T-helper 17 cell (primary cell): ENCODE measurements at regions not wholly inside any gene's neighbourhood (a gene's known extent, or its start where the extent isn't known, plus 50 kb on each side); places are given as distances from the start of the nearest gene placed in this dataset.

Experiments
- ATAC-seq: fragments of 150-1000 bp; cut with Tn5 transposase; 2 replicates; pipeline ENCODE4 v1.10.0; 2021; ENCODE audit warnings: mild to moderate bottlenecking, moderate library complexity
- DNase-seq, 3 donors: peaks; one replicate each; pipeline versions ENCODE4 v3.0.0 to v3.0.0-alpha.2; 2020 to 2021
- H3K9me3 ChIP-seq: one replicate; pipeline ENCODE4 v1.7.0; 2013; ENCODE audit warnings: low read length, mild to moderate bottlenecking; ENCODE audit not compliant: control insufficient read depth, poor library complexity, severe bottlenecking
- H3K27ac Mint-ChIP-seq: one replicate; pipeline ENCODE4 v1.8.0; 2022; ENCODE audit warnings: mild to moderate bottlenecking, moderate library complexity, mixed read lengths
- H3K27me3 Mint-ChIP-seq: one replicate; pipeline ENCODE4 v1.8.0; 2022; ENCODE audit warnings: mixed read lengths
- H3K36me3 Mint-ChIP-seq: one replicate; pipeline ENCODE4 v1.8.0; 2022; ENCODE audit warnings: low read depth, mixed read lengths
- H3K4me1 Mint-ChIP-seq: one replicate; pipeline ENCODE4 v1.8.0; 2022; ENCODE audit warnings: mild to moderate bottlenecking, mixed read lengths
- H3K4me3 Mint-ChIP-seq: one replicate; pipeline ENCODE4 v1.8.0; 2022; ENCODE audit warnings: mild to moderate bottlenecking, moderate library complexity, mixed read lengths

GRCh38 chr15:29535952-29536351, 266.3 kb upstream of the NSMCE3 start:
- Mint-ChIP-seq H3K36me3 (no peaks in the 10 kb centered on the region), H3K4me3 (no peak overlapping the region), H3K4me1 (no peaks in the 10 kb centered on the region), H3K27me3 (no peaks in the 10 kb centered on the region), H3K27ac (no peak overlapping the region)
- H3K9me3 ChIP-seq: no peaks in the 10 kb centered on the region
- DNase-seq (no peak), ATAC-seq (no peak)

- H3K36me3 Mint-ChIP-seq: no peaks in the 10 kb centered on the region
- H3K27me3 Mint-ChIP-seq: no peaks in the 10 kb centered on the region
- no peak for ATAC-seq
- H3K4me1 Mint-ChIP-seq: no peaks in the 10 kb centered on the region
- H3K27ac Mint-ChIP-seq: no peak overlapping the region
- no peaks in the 10 kb centered on the region for H3K9me3 ChIP-seq
- no peak overlapping the region for H3K4me3 Mint-ChIP-seq
- no peak for DNase-seq
Measured at GRCh38 chr15:29534378-29534777, 264.8 kb upstream of the NSMCE3 start.

GRCh38 chr15:29533647-29534046, 264.0 kb upstream of the NSMCE3 start:
- Mint-ChIP-seq H3K36me3 (no peaks in the 10 kb centered on the region), H3K4me3 (no peak overlapping the region), H3K4me1 (no peaks in the 10 kb centered on the region), H3K27me3 (no peaks in the 10 kb centered on the region), H3K27ac (no peak overlapping the region)
- no peak for DNase-seq
- H3K9me3 ChIP-seq: no peaks in the 10 kb centered on the region
- no peak for ATAC-seq

GRCh38 chr15:29532296-29532695, 262.7 kb upstream of the NSMCE3 start:
- Mint-ChIP-seq H3K4me3 (no peak overlapping the region), H3K36me3 (no peaks in the 10 kb centered on the region), H3K4me1 (no peaks in the 10 kb centered on the region), H3K27ac (no peak overlapping the region), H3K27me3 (peaks cover 10% of the 10 kb centered on the region)
- H3K9me3 ChIP-seq: no peaks in the 10 kb centered on the region
- DNase-seq (no peak), ATAC-seq (no peak)

- H3K9me3 ChIP-seq: no peaks in the 10 kb centered on the region
- ATAC-seq (no peak), DNase-seq (no peak)
- Mint-ChIP-seq H3K4me1 (no peaks in the 10 kb centered on the region), H3K27me3 (peaks cover 10% of the 10 kb centered on the region), H3K36me3 (no peaks in the 10 kb centered on the region), H3K4me3 (no peak overlapping the region), H3K27ac (no peak overlapping the region)
Measured at GRCh38 chr15:29530966-29531365, 261.3 kb upstream of the NSMCE3 start.

GRCh38 chr15:29529043-29529442, 259.4 kb upstream of the NSMCE3 start:
- ATAC-seq (no peak), DNase-seq (no peak)
- Mint-ChIP-seq H3K4me3 (no peak overlapping the region), H3K4me1 (no peaks in the 10 kb centered on the region), H3K27ac (no peak overlapping the region), H3K36me3 (no peaks in the 10 kb centered on the region), H3K27me3 (peaks cover 10% of the 10 kb centered on the region)
- no peaks in the 10 kb centered on the region for H3K9me3 ChIP-seq

- ATAC-seq: no peak
- no peaks in the 10 kb centered on the region for H3K36me3 Mint-ChIP-seq
- peaks cover 10% of the 10 kb centered on the region for H3K27me3 Mint-ChIP-seq
- no peaks in the 10 kb centered on the region for H3K4me1 Mint-ChIP-seq
- no peak overlapping the region for H3K27ac Mint-ChIP-seq
- DNase-seq: no peak
- no peak overlapping the region for H3K4me3 Mint-ChIP-seq
- H3K9me3 ChIP-seq: no peaks in the 10 kb centered on the region
Measured at GRCh38 chr15:29528276-29528675, 258.7 kb upstream of the NSMCE3 start.

- H3K27ac Mint-ChIP-seq: no peak overlapping the region
- DNase-seq: no peak
- no peaks in the 10 kb centered on the region for H3K36me3 Mint-ChIP-seq
- H3K9me3 ChIP-seq: no peaks in the 10 kb centered on the region
- no peak overlapping the region for H3K4me3 Mint-ChIP-seq
- no peak for ATAC-seq
- H3K4me1 Mint-ChIP-seq: no peaks in the 10 kb centered on the region
- H3K27me3 Mint-ChIP-seq: peaks cover 10% of the 10 kb centered on the region
Measured at GRCh38 chr15:29526802-29527201, 257.2 kb upstream of the NSMCE3 start.

- ATAC-seq (no peak), DNase-seq (no peak)
- H3K4me1 Mint-ChIP-seq: no peaks in the 10 kb centered on the region
- H3K36me3 Mint-ChIP-seq: no peaks in the 10 kb centered on the region
- H3K4me3 Mint-ChIP-seq: no peak overlapping the region
- no peak overlapping the region for H3K27ac Mint-ChIP-seq
- no peaks in the 10 kb centered on the region for H3K9me3 ChIP-seq
- H3K27me3 Mint-ChIP-seq: peaks cover 1% of the 10 kb centered on the region
Measured at GRCh38 chr15:29522373-29523276, 253.0 kb upstream of the NSMCE3 start.

- H3K36me3 Mint-ChIP-seq: no peaks in the 10 kb centered on the region
- ATAC-seq (no peak), DNase-seq (no peak)
- H3K27me3 Mint-ChIP-seq: no peaks in the 10 kb centered on the region
- no peak overlapping the region for H3K4me3 Mint-ChIP-seq
- no peak overlapping the region for H3K27ac Mint-ChIP-seq
- H3K4me1 Mint-ChIP-seq: no peaks in the 10 kb centered on the region
- H3K9me3 ChIP-seq: no peaks in the 10 kb centered on the region
Measured at GRCh38 chr15:29518442-29518841, 248.8 kb upstream of the NSMCE3 start.

- Mint-ChIP-seq H3K36me3 (no peaks in the 10 kb centered on the region), H3K4me3 (no peak overlapping the region), H3K27ac (no peak overlapping the region), H3K4me1 (no peaks in the 10 kb centered on the region), H3K27me3 (no peaks in the 10 kb centered on the region)
- H3K9me3 ChIP-seq: no peaks in the 10 kb centered on the region
- ATAC-seq (no peak), DNase-seq (no peak)
Measured at GRCh38 chr15:29517829-29518228, 248.2 kb upstream of the NSMCE3 start.

GRCh38 chr15:29516929-29517328, 247.3 kb upstream of the NSMCE3 start:
- Mint-ChIP-seq H3K4me3 (no peak overlapping the region), H3K27me3 (no peaks in the 10 kb centered on the region), H3K4me1 (no peaks in the 10 kb centered on the region), H3K36me3 (no peaks in the 10 kb centered on the region), H3K27ac (no peak overlapping the region)
- H3K9me3 ChIP-seq: no peaks in the 10 kb centered on the region
- ATAC-seq (no peak), DNase-seq (no peak)

- no peak for DNase-seq
- no peaks in the 10 kb centered on the region for H3K36me3 Mint-ChIP-seq
- H3K27ac Mint-ChIP-seq: no peak overlapping the region
- ATAC-seq: no peak
- no peaks in the 10 kb centered on the region for H3K27me3 Mint-ChIP-seq
- no peak overlapping the region for H3K4me3 Mint-ChIP-seq
- H3K4me1 Mint-ChIP-seq: no peaks in the 10 kb centered on the region
- H3K9me3 ChIP-seq: no peaks in the 10 kb centered on the region
Measured at GRCh38 chr15:29514926-29515325, 245.3 kb upstream of the NSMCE3 start.

- Mint-ChIP-seq H3K27me3 (no peaks in the 10 kb centered on the region), H3K4me3 (no peak overlapping the region), H3K27ac (no peak overlapping the region), H3K4me1 (no peaks in the 10 kb centered on the region), H3K36me3 (no peaks in the 10 kb centered on the region)
- no peaks in the 10 kb centered on the region for H3K9me3 ChIP-seq
- ATAC-seq (no peak), DNase-seq (no peak)
Measured at GRCh38 chr15:29511663-29512062, 242.0 kb upstream of the NSMCE3 start.
